CD4-positive, alpha-beta T cell (primary cell): ENCODE measurements at regions not wholly inside any gene's neighbourhood (a gene's known extent, or its start where the extent isn't known, plus 50 kb on each side); places are given as distances from the start of the nearest gene placed in this dataset.

Experiments used
- ATAC-seq: fragments of 200-7000 bp; cut with Tn5 transposase; one replicate; pipeline ENCODE4 v1.10.0; 2022; ENCODE audit warnings: mild to moderate bottlenecking; ENCODE audit not compliant: poor library complexity
- CTCF ChIA-PET: fragments of 350-600 bp; sonication (Branson Sonifier 250); formaldehyde crosslinking; loops from one replicate; lab custom pipeline; 2021; ENCODE audit warnings: antibody characterized with exemption, inconsistent platforms; lab: Charles Lee
- POLR2A ChIA-PET: fragments of 350-600 bp; sonication (Branson Sonifier 250); formaldehyde crosslinking; loops from one replicate; lab custom pipeline; 2021; ENCODE audit warnings: antibody characterized with exemption, inconsistent platforms; lab: Charles Lee
- DNase-seq, 14 experiments: peaks; one replicate each; pipeline ENCODE4 v3.0.0-alpha.2; 2013 to 2020; ENCODE audit warnings: mixed read lengths in 2 of 14
- H3K27ac ChIP-seq, 2 donors: one replicate each; pipeline versions ENCODE4 v1.5.1 to v1.7.0; 2013; ENCODE audit warnings: low read length in 2 of 2, low read depth in 1 of 2, mild to moderate bottlenecking in 1 of 2
- H3K27me3 ChIP-seq, 2 experiments: 1 replicate in 1 of 2; 2 replicates in 1 of 2; pipeline versions ENCODE4 v1.6.1 to v1.7.0; 2013; ENCODE audit warnings: low read length in 2 of 2, control low read depth in 1 of 2, mild to moderate bottlenecking in 1 of 2, moderate library complexity in 1 of 2; ENCODE audit not compliant: insufficient read depth in 2 of 2, control insufficient read depth in 1 of 2
- H3K36me3 ChIP-seq: one replicate; pipeline ENCODE4 v1.6.1; 2013; ENCODE audit warnings: low read length, control low read depth; ENCODE audit not compliant: insufficient read depth
- H3K4me1 ChIP-seq: one replicate; pipeline ENCODE4 v1.6.1; 2013; ENCODE audit warnings: low read length, control low read depth; ENCODE audit not compliant: insufficient read depth
- H3K4me3 ChIP-seq: one replicate; pipeline ENCODE4 v1.5.1; 2013; ENCODE audit warnings: mild to moderate bottlenecking, low read length, moderate library complexity
- H3K9me3 ChIP-seq, 2 experiments: 1 replicate in 1 of 2; 2 replicates in 1 of 2; pipeline versions ENCODE4 v1.6.1 to v1.7.0; 2013; ENCODE audit warnings: low read length in 2 of 2, mild to moderate bottlenecking in 2 of 2, control low read depth in 1 of 2, moderate library complexity in 1 of 2; ENCODE audit not compliant: control insufficient read depth in 1 of 2, insufficient read depth in 1 of 2
- H3K27ac Mint-ChIP-seq: one replicate; pipeline ENCODE4 v1.8.0; 2020; ENCODE audit warnings: mixed read lengths
- H3K27me3 Mint-ChIP-seq: one replicate; pipeline ENCODE4 v1.8.0; 2021; ENCODE audit warnings: mixed read lengths
- H3K36me3 Mint-ChIP-seq: one replicate; pipeline ENCODE4 v1.8.0; 2021; ENCODE audit warnings: low read depth, mixed read lengths
- H3K4me1 Mint-ChIP-seq: one replicate; pipeline ENCODE4 v1.8.0; 2021; ENCODE audit warnings: low read depth, mixed read lengths
- H3K4me3 Mint-ChIP-seq: one replicate; pipeline ENCODE4 v1.8.0; 2020; ENCODE audit warnings: mild to moderate bottlenecking, mixed read lengths
- H3K9me3 Mint-ChIP-seq: one replicate; pipeline ENCODE4 v1.8.0; 2020; ENCODE audit warnings: mixed read lengths
- intact Hi-C, 2 experiments: fragments of 100-400 bp; cut with DNase I in 1 of 2; cut with micrococcal nuclease in 1 of 2; formaldehyde crosslinking; loops; one replicate each; pipeline versions ENCODE4 v1.15.1 to v1.9.0; 2023 to 2025; cut with DNase I, micrococcal nuclease
- TF ChIP-seq, protein P1 (sequence below): fragments of 200-600 bp; IDR thresholded peaks from one replicate; pipeline ENCODE4 v1.8.0; 2022; ENCODE audit warnings: antibody characterized with exemption, mild to moderate bottlenecking

- Mint-ChIP-seq H3K4me3 (no peak overlapping the region), H3K4me1 (no peaks in the 10 kb centered on the region), H3K27ac (no peak overlapping the region), H3K36me3 (no peaks in the 10 kb centered on the region), H3K27me3 (no peaks in the 10 kb centered on the region), H3K9me3 (peaks cover 12% of the 10 kb centered on the region)
- Histone ChIP-seq H3K27ac (no peak overlapping the region), H3K4me1 (no peaks in the 10 kb centered on the region), H3K9me3 (no peaks in the 10 kb centered on the region), H3K36me3 (no peaks in the 10 kb centered on the region), H3K27me3 (no peaks in the 10 kb centered on the region), H3K4me3 (no peak overlapping the region)
- TF ChIP-seq, protein P1, sequence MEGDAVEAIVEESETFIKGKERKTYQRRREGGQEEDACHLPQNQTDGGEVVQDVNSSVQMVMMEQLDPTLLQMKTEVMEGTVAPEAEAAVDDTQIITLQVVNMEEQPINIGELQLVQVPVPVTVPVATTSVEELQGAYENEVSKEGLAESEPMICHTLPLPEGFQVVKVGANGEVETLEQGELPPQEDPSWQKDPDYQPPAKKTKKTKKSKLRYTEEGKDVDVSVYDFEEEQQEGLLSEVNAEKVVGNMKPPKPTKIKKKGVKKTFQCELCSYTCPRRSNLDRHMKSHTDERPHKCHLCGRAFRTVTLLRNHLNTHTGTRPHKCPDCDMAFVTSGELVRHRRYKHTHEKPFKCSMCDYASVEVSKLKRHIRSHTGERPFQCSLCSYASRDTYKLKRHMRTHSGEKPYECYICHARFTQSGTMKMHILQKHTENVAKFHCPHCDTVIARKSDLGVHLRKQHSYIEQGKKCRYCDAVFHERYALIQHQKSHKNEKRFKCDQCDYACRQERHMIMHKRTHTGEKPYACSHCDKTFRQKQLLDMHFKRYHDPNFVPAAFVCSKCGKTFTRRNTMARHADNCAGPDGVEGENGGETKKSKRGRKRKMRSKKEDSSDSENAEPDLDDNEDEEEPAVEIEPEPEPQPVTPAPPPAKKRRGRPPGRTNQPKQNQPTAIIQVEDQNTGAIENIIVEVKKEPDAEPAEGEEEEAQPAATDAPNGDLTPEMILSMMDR, result no peak
- ATAC-seq (no peak), DNase-seq (no peak)
- ChIA-PET CTCF (no interaction called here), POLR2A (no interaction called here)
- intact Hi-C loops, result no loop called here
Measured at GRCh38 chr5:144731786-144732185, 561.1 kb downstream of the KCTD16 start.

- H3K27ac ChIP-seq, result no peak overlapping the region
- intact Hi-C loops, result no loop called here
- no peak for DNase-seq
- H3K36me3 ChIP-seq, result no peaks in the 10 kb centered on the region
- no peaks in the 10 kb centered on the region for H3K4me1 Mint-ChIP-seq
- CTCF ChIA-PET, result no interaction called here
- H3K36me3 Mint-ChIP-seq, result no peaks in the 10 kb centered on the region
- H3K27me3 ChIP-seq, result no peaks in the 10 kb centered on the region
- peaks cover 0 to 4% of the 10 kb centered on the region in 2 experiments for H3K9me3 ChIP-seq
- no peak overlapping the region for H3K4me3 Mint-ChIP-seq
- TF ChIP-seq, protein P1, result no peak
- H3K27ac Mint-ChIP-seq, result no peak overlapping the region
- H3K9me3 Mint-ChIP-seq, result peaks cover 7% of the 10 kb centered on the region
- H3K27me3 Mint-ChIP-seq, result no peaks in the 10 kb centered on the region
- ATAC-seq, result no peak
- H3K4me1 ChIP-seq, result no peaks in the 10 kb centered on the region
- POLR2A ChIA-PET, result no interaction called here
- H3K4me3 ChIP-seq, result no peak overlapping the region
Measured at GRCh38 chr5:144712090-144712489, 541.4 kb downstream of the KCTD16 start.

GRCh38 chr5:144711172-144711571, 540.5 kb downstream of the KCTD16 start:
- Mint-ChIP-seq H3K27me3 (no peaks in the 10 kb centered on the region), H3K27ac (no peak overlapping the region), H3K4me3 (no peak overlapping the region), H3K4me1 (no peaks in the 10 kb centered on the region), H3K9me3 (peaks cover 7% of the 10 kb centered on the region), H3K36me3 (no peaks in the 10 kb centered on the region)
- no peak overlapping the region for H3K27ac ChIP-seq
- no peak overlapping the region for H3K4me3 ChIP-seq
- H3K36me3 ChIP-seq, result no peaks in the 10 kb centered on the region
- intact Hi-C loops, result no loop called here
- ChIA-PET CTCF (no interaction called here), POLR2A (no interaction called here)
- no peaks in the 10 kb centered on the region for H3K27me3 ChIP-seq
- no peak for DNase-seq
- no peak for ATAC-seq
- no peaks in the 10 kb centered on the region for H3K4me1 ChIP-seq
- peaks cover 0 to 4% of the 10 kb centered on the region in 2 experiments for H3K9me3 ChIP-seq
- TF ChIP-seq, protein P1, result no peak
